GM18519 (cell line): ENCODE measurements at regions not wholly inside any gene's neighbourhood (a gene's known extent, or its start where the extent isn't known, plus 50 kb on each side); places are given as distances from the start of the nearest gene placed in this dataset.

ENCODE experiments used
- ATAC-seq: cut with Tn5 transposase; IDR thresholded peaks from one replicate; pipeline ENCODE4 v1.9.1; 2021; ENCODE audit warnings: mild to moderate bottlenecking, moderate library complexity; ENCODE audit not compliant: unreplicated experiment, low FRiP score

DNA sequence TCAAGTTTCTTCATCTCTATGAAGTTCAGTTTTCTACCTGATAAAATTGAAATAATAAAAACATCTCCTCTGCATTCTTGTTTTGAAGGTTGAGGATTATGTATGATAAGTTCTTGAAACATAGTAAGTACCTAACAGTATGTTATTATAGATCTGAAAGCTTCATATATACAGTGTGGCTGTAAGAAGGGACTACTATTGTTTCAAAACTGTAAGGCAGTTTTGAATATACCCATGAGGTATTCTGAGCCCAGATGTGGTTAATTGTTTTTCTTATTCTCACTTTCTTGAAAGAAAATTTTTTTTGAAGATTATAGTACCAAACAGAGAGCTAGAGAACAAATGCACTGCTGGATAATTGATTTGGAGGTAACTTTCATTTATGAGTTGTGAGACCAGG, 383.2 kb downstream of the CHSY3 start:
- no peak for ATAC-seq

DNA sequence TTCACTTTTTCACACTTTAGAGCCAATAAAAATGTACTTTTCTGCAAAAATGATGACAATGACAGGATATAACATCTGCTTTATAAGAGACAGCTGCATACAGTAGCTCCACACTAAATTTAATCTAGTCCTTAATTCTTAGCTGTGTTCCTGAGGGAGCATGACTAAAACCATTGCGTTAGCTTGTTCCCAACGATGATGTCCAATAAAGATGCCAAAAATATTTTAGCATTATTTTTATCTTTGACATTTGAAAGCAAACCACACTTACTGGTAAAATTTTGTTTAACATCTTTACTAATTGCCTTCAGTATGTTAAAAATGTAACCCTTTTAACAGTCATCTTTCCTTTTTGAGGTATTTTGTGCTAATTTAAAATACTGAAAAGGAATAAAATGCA, 382.7 kb downstream of the CHSY3 start:
- ATAC-seq = no peak

DNA sequence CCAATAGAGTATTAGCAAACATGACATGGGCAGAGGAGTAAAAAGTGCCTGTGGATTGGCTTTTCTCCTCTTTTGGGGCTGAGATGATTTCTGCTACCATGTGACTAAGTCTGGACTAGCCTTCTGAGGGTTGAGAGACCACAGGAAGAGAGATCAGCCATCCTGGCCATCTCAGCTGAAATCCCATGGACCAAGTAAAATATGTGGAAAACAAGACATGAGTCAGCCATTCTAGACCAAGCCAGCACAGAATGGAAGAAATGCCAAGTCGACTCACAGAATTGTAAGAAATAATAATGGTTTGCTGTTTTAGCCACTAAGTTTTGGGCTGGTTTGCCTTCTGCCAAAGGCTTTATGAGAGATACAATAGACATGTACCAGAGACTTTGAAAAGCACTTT, 377.8 kb downstream of the CHSY3 start:
- ATAC-seq = no peak

DNA sequence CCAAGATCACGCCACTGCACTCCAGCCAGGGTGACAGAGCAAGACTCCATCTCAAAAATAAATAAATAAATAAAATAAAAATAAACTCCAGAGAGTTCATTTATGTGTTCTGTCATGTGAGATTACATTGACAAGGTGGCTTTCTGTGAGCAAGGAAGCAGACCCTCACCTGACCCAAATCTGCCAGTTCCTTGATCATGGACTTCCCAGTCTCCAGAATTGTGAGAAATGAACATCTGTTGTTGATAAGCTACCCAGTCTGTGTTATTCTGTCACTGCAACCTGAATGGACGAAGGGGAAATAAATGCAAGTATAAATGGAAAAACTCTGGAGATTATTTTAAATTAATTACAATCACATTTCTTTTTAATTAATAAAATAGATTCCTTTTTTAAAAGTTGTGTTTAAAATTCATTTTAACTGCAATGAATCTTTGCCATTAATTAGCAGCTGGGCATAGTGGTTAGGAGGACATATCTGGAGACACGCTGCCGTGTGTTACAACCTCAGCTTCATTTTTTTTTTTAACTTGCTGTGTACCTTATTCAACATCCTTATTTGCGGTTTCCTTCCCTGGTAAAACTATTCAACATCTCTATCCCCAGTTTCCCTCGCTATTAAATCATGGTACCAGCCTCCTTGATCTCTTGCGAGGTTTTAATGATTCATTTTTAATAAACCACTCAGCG, 376.4 kb downstream of the CHSY3 start:
- no peak for ATAC-seq

DNA sequence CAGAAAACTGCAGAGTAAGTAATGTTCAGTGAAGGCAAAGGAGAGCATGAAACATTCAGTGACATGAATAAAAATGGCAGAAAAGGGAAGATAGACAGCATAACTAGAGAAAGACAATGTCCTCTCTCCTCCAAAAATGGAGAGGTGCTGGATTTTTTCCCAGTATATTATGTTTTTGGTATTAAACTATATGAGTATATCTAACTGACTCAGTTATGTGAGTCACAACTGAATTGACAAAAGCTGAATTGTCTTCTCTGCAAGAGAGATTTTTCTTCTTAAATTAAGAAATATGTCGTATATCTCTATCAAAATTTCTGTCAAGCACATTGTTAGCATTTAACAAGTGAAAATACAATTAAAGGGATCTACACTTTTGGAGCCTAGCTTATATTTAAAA, 375.1 kb downstream of the CHSY3 start:
- ATAC-seq = no peak

DNA sequence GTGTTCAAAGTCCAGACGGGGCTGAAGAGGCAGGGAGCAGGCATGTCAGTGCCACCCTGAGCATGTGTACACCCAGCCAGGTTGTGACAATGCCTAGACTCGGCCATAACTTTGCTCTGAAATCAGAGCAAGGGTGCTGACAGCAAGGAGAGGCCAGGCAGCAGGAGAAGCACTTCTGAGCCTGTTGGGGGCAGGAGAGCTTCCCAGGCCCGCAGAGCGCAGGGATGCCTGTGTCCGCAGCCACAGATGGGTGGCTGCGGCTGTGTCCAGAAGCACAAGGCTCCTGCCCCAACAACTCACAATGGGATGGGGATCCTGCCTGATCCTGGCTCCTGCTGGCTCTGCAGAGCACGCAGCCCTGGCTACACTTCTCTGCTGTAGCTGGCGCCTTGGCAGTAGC, 373.9 kb downstream of the CHSY3 start:
- no peak for ATAC-seq

DNA sequence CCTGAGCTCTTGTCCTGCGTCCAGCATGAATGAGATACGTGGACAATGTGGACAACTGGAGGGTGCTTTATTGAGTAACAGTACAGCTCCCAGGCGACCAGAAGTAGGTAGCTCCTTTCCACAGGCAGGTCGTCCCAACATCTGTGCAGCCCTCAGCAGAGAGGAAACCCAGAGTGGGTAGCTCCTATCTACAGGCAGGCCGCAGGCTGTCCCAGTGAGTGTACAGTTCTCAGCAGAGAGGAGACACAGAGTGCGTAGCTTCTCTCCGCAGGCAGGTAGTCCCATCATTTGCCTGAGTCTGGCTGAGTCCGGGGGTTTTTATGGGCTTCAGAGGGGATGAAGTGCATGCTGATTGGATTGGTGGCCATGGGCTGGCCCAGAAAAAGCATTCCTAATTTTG, 373.3 kb downstream of the CHSY3 start:
- no peak for ATAC-seq

DNA sequence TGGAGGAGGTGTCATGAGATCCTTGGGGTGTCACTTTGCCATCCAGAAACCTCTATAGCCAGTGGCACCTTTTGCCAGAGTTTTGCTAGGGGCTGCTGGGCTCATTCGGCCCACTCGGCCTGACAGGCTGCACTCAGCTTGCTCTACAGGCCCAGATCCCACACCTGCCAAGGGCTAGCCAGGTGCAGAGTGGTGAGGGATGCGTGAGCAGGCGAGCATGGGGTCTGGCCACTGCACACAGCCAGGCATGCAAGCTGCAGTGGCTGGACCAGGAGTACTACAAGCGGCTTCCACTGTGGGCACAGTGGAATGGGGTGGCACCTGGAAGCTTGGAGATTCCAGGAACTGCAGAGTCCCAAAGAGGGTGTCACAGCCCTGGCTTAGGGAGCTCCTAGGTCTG, 372.7 kb downstream of the CHSY3 start:
- ATAC-seq = no peak

DNA sequence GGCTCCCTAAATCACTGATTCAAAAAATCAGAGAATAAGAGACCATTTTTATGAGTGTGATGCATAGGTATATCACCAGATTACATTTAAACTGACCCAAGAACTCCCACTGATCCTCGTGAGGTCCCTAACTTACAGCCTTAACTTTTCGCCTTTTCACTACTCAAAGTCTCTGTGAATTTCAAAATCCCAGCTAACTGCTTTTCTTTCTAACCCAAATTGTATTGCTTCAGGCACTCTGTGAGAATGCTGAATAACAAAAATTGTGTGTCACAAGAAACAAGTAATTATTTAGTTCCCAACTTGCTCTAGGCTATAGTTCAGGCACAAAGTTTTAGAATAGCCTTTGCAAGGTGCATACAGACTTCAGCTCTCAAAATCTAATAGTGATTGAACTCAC, 368.6 kb downstream of the CHSY3 start:
- no peak for ATAC-seq

DNA sequence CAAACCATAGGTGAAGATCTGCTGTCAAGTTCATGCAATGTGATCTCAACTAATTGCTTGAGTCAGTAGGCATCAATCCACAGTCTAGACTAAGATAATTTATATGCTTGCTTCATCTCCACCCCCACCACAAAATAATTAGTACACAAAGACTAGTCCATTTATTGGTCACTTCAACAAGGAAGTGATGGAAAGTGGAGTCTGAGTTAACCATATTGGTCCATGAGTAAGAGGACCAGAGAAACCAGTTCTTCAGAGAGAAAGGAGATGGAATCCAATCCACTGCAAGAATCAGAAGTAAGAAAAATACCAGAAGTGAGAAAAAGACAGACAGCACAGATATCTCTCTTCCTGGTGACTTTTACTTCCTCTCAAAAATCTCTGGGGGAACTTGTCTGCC, 366.5 kb downstream of the CHSY3 start:
- ATAC-seq = no peak

DNA sequence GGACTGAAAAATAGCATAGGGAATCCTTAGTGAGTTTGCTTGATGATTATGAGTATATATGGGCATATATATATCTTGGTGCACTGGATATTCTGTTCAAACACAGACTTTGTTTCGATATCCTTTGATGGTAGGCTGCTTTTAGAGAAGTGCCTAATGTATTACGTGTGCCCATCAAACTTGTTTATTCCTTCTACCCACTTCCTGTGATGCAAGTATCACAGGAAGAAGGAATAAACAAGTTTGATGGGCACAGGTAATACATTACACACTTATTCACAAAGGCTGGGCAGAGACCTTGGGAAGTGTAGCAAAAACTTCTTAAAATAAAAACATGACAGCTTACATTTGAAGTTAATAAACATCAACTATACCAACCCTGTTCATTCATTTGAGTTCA, 364.2 kb downstream of the CHSY3 start:
- ATAC-seq = no peak

DNA sequence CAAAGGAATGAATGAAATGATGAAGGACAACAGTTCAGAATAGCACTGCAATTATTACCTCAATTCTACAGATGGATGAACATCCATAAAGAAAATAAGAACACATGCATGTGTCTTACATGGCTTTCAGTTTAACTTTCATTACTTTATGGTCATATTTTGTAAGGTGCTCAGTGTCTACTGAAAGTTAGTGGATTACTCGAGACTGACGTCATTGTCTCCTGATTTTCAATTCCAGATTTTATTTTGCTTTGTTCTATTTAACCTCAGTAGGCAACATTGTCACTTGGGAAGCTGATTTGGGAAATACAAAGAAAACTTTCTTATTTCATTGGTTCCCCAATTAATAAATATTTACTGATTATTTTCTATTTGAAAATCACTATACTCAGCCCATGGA, 363.7 kb downstream of the CHSY3 start:
- no peak for ATAC-seq

DNA sequence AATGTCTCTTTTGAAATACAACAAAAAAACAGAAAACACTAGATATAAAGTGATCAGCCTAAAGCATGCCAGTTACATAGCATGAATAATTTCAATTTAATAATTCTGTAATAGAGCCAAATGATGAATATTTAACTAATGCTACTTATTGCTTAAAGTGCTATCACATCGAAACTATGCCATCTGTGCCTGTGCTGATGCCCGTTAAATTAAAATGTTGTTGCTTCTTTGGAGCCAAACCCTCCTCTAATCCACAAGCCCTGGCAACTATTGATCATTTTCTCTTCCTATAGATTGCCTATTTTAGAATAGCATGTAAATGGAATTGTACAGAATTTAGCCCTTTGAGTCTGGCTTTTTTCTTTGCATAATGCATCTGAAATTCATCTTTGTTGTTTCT, 356.2 kb downstream of the CHSY3 start:
- ATAC-seq = no peak

DNA sequence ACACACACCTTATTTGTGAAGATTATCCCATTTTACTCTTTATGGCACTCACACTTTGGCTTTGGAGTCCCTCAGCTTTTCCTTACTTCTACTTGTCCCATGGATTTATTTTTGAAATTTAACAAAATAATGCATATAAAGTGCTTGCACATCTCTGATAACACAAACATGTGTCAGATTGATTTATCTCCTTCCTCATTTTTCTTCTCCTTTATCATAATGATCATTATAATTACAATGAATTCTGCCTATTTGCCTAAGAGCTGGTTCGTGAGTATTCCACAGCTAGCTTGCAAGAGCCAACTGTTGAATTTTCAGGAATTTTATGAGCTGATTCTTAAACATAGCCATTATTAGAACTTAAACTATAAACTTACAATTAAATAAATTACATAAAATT, 347.7 kb downstream of the CHSY3 start:
- no peak for ATAC-seq

DNA sequence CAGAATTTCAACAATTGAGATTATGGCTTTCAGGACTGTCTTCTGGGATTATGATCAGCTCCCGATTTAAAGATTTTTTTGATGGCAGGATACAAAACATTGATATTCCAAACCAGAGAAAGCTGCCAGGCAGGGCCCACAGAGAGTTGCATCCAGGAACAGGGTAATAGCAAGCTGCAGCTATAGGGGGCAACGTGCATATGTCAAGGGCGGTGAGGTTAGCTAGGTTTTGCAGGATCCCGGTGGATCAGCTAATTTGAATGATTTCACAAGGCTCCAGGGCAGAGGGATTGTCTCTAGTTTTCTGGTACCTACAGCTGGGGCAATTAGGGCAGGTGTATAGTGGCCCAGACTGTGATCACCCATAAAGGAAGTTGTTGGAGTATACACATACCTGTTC, 339.4 kb downstream of the CHSY3 start:
- no peak for ATAC-seq

DNA sequence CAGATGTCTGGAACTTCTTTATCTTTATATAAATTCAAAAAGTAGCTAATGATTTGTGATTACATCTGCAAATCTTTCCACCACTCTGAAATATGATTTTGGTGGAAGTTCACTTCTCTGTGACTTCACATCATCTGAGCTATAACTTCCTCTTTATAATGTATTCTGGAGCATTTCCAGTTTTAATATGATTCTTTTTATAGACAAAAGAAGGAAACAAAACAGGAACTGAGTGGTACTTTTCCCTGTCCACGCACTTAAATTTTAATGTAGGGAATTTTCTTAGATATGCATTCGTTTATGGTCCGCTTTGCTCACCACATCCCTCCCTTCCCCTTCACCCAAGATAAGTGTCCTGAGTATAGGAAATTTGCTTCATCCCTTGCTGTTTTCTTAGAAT, 333.5 kb downstream of the CHSY3 start:
- ATAC-seq = no peak
